GM18907 (cell line): ENCODE measurements at regions not wholly inside any gene's neighbourhood (a gene's known extent, or its start where the extent isn't known, plus 50 kb on each side); places are given as distances from the start of the nearest gene placed in this dataset.

Experiments
- ATAC-seq: cut with Tn5 transposase; IDR thresholded peaks from one replicate; pipeline ENCODE4 v1.9.1; 2021; ENCODE audit warnings: mild to moderate bottlenecking, moderate library complexity; ENCODE audit not compliant: unreplicated experiment

- ATAC-seq, result no peak
These were observed 105.8 kb upstream of the MYCN start for GRCh38 chr2:15834381-15835031.

GRCh38 chr2:15835991-15836688, 104.2 kb upstream of the MYCN start:
- ATAC-seq, result no peak

- no peak for ATAC-seq
These were observed 103.4 kb upstream of the MYCN start for GRCh38 chr2:15836689-15837610.

- no peak for ATAC-seq
These were observed 101.8 kb upstream of the MYCN start for GRCh38 chr2:15838481-15839090.

- no peak for ATAC-seq
These were observed 100.8 kb upstream of the MYCN start for GRCh38 chr2:15839426-15840124.

- ATAC-seq, result no peak
These were observed 100.2 kb upstream of the MYCN start for GRCh38 chr2:15840148-15840547.

- ATAC-seq, result no peak
These were observed 99.4 kb upstream of the MYCN start for GRCh38 chr2:15840969-15841368.

GRCh38 chr2:15841776-15842560, 98.4 kb upstream of the MYCN start:
- no peak for ATAC-seq

GRCh38 chr2:15842758-15843666, 97.3 kb upstream of the MYCN start:
- ATAC-seq, result no peak

- no peak for ATAC-seq
These were observed 96.0 kb upstream of the MYCN start for GRCh38 chr2:15844211-15844801.

- ATAC-seq, result no peak
These were observed 95.1 kb upstream of the MYCN start for GRCh38 chr2:15845294-15845693.

GRCh38 chr2:15845737-15846405, 94.5 kb upstream of the MYCN start:
- no peak for ATAC-seq

GRCh38 chr2:15846626-15847025, 93.7 kb upstream of the MYCN start:
- ATAC-seq, result no peak

GRCh38 chr2:15850534-15850933, 89.8 kb upstream of the MYCN start:
- no peak for ATAC-seq

- ATAC-seq, result no peak
These were observed 89.2 kb upstream of the MYCN start for GRCh38 chr2:15851076-15851693.

GRCh38 chr2:15852811-15853210, 87.5 kb upstream of the MYCN start:
- ATAC-seq, result no peak

GRCh38 chr2:15853903-15854302, 86.4 kb upstream of the MYCN start:
- ATAC-seq, result no peak
